HG03342 (cell line): ENCODE measurements at regions not wholly inside any gene's neighbourhood (a gene's known extent, or its start where the extent isn't known, plus 50 kb on each side); places are given as distances from the start of the nearest gene placed in this dataset.

Experiments
- ATAC-seq: cut with Tn5 transposase; IDR thresholded peaks from one replicate; pipeline ENCODE4 v1.9.1; 2021; ENCODE audit warnings: mild to moderate bottlenecking, moderate library complexity; ENCODE audit not compliant: unreplicated experiment

GRCh38 chr3:28792604-28793003, 444.0 kb upstream of the AZI2 start:
- no peak for ATAC-seq

GRCh38 chr3:28799084-28799483, 450.5 kb upstream of the AZI2 start:
- no peak for ATAC-seq

GRCh38 chr3:28800203-28800602, 451.6 kb upstream of the AZI2 start:
- ATAC-seq = no peak

GRCh38 chr3:28808068-28808467, 459.4 kb upstream of the AZI2 start:
- no peak for ATAC-seq

- ATAC-seq = no peak
Observed at GRCh38 chr3:28816017-28816416, 464.9 kb upstream of the RBMS3 start.

GRCh38 chr3:28824316-28824715, 456.6 kb upstream of the RBMS3 start:
- ATAC-seq = no peak

- no peak for ATAC-seq
Observed at GRCh38 chr3:28826840-28827239, 454.0 kb upstream of the RBMS3 start.

GRCh38 chr3:28835249-28835648, 445.6 kb upstream of the RBMS3 start:
- no peak for ATAC-seq

GRCh38 chr3:28835751-28836150, 445.1 kb upstream of the RBMS3 start:
- ATAC-seq = no peak

- ATAC-seq = no peak
Observed at GRCh38 chr3:28836199-28836598, 444.7 kb upstream of the RBMS3 start.

GRCh38 chr3:28840976-28841376, 439.9 kb upstream of the RBMS3 start:
- ATAC-seq = peak; percentile 84

- peak; percentile 12 for ATAC-seq
Observed at GRCh38 chr3:28841441-28841840, 439.4 kb upstream of the RBMS3 start.

GRCh38 chr3:28844298-28845005, 436.4 kb upstream of the RBMS3 start:
- ATAC-seq = no peak

GRCh38 chr3:28845006-28845324, 435.9 kb upstream of the RBMS3 start:
- no peak for ATAC-seq

GRCh38 chr3:28846971-28847478, 433.8 kb upstream of the RBMS3 start:
- no peak for ATAC-seq

- no peak for ATAC-seq
Observed at GRCh38 chr3:28847736-28848135, 433.1 kb upstream of the RBMS3 start.

- no peak for ATAC-seq
Observed at GRCh38 chr3:28850186-28850585, 430.7 kb upstream of the RBMS3 start.

- no peak for ATAC-seq
Observed at GRCh38 chr3:28853830-28854229, 427.0 kb upstream of the RBMS3 start.

- no peak for ATAC-seq
Observed at GRCh38 chr3:28856796-28857195, 424.1 kb upstream of the RBMS3 start.

GRCh38 chr3:28859897-28860296, 421.0 kb upstream of the RBMS3 start:
- ATAC-seq = no peak

GRCh38 chr3:28860307-28860706, 420.6 kb upstream of the RBMS3 start:
- ATAC-seq = no peak

GRCh38 chr3:28863186-28863585, 417.7 kb upstream of the RBMS3 start:
- no peak for ATAC-seq

GRCh38 chr3:28867836-28868235, 413.0 kb upstream of the RBMS3 start:
- ATAC-seq = no peak
